ENCODE measurements at regions not wholly inside any gene's neighbourhood (a gene's known extent, or its start where the extent isn't known, plus 50 kb on each side); places are given as distances from the start of the nearest gene placed in this dataset.

DNA sequence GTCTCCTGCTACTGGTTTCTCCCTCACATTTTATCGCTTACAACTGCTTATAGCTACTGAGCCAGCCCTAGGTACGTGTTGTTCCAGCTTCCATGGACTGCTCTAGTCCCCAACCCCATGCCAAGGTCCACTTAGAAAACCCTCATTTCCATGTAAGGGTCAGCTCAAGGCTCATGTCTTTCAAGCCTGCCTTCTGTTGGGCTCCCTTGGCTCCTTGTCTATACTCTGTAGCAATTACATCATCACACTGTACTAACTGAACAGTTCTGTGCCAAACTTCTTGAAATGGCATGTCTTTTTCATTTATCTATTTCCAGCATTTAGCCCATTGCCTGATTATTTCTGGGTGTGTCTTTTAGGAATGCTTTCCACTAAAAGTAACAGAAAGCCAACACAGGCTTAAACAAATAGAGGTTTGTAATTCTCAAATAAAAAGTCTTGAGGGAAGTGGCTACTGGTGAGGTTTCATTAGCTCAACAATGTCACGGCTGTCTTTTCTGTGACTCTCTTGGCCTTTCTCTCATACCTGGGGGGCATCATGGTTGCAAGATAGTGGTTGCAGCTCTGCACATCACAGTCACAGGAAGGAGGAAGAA is 317.6 kb downstream of the TPBG start:
- H3K79me2 ChIP-seq (ENCODE audit: control insufficient read depth, insufficient read depth, low read length), result no peaks in the 10 kb centered on the region
- H3K4me3 ChIP-seq (ENCODE audit: control insufficient read depth in 2 of 3, extremely low read depth in 1 of 3, insufficient read depth in 2 of 3, low read depth in 1 of 3, low read length in 3 of 3), result no peak overlapping the region
- no peaks in the 10 kb centered on the region for H4K20me1 ChIP-seq (ENCODE audit: control insufficient read depth, extremely low read depth, insufficient read depth, low read length)
- no peak for FAIRE-seq
- TF ChIP-seq, protein P1, sequence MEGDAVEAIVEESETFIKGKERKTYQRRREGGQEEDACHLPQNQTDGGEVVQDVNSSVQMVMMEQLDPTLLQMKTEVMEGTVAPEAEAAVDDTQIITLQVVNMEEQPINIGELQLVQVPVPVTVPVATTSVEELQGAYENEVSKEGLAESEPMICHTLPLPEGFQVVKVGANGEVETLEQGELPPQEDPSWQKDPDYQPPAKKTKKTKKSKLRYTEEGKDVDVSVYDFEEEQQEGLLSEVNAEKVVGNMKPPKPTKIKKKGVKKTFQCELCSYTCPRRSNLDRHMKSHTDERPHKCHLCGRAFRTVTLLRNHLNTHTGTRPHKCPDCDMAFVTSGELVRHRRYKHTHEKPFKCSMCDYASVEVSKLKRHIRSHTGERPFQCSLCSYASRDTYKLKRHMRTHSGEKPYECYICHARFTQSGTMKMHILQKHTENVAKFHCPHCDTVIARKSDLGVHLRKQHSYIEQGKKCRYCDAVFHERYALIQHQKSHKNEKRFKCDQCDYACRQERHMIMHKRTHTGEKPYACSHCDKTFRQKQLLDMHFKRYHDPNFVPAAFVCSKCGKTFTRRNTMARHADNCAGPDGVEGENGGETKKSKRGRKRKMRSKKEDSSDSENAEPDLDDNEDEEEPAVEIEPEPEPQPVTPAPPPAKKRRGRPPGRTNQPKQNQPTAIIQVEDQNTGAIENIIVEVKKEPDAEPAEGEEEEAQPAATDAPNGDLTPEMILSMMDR (optimal IDR thresholded peaks at IDR 0.05 in 1 of 3, IDR thresholded peaks at IDR 0.05 in 1 of 3, conservative IDR thresholded peaks at IDR 0.05 in 1 of 3; ENCODE audit: extremely low read depth in 1 of 3, insufficient read depth in 2 of 3, low read length in 3 of 3), result no peak
- no peak for TF ChIP-seq EZH2 (IDR thresholded peaks at IDR 0.05; ENCODE audit: low read length)
- H3K9ac ChIP-seq (ENCODE audit: control insufficient read depth, extremely low read depth, insufficient read depth, low read length), result no peak overlapping the region
- H3K36me3 ChIP-seq (ENCODE audit: control insufficient read depth in 2 of 2, extremely low read depth in 1 of 2, insufficient read depth in 2 of 2, low read length in 2 of 2), result no peaks in the 10 kb centered on the region
- no peak overlapping the region for H3K27ac ChIP-seq (ENCODE audit: control insufficient read depth, insufficient read depth, low read length)
- H3K27me3 ChIP-seq (ENCODE audit: control insufficient read depth, extremely low read depth, insufficient read depth, low read length), result no peaks in the 10 kb centered on the region
- no peaks in the 10 kb centered on the region for H3K9me3 ChIP-seq (ENCODE audit: control insufficient read depth, low read depth, low read length)
- dilution Hi-C loops (cut with MboI; ENCODE audit: extremely low pct_ligation_motif_present, low sequenced_read_pairs), result no loop called here
- no peak for DNase-seq (ENCODE audit: low read depth, low spot score)
- no peak overlapping the region for H2AFZ ChIP-seq (ENCODE audit: control insufficient read depth, low read length)
- H3K9me1 ChIP-seq (ENCODE audit: control insufficient read depth, extremely low read depth, insufficient read depth, low read length), result no peaks in the 10 kb centered on the region
- no peaks in the 10 kb centered on the region for H3K4me1 ChIP-seq (ENCODE audit: control insufficient read depth, extremely low read depth, insufficient read depth, low read length)
- no peak overlapping the region for H3K4me2 ChIP-seq (ENCODE audit: control insufficient read depth, extremely low read depth, insufficient read depth, low read depth, low read length)

- H3K27me3 ChIP-seq (ENCODE audit: control insufficient read depth, extremely low read depth, insufficient read depth, low read length), result no peaks in the 10 kb centered on the region
- no peak for DNase-seq (ENCODE audit: low read depth, low spot score)
- no peaks in the 10 kb centered on the region for H4K20me1 ChIP-seq (ENCODE audit: control insufficient read depth, extremely low read depth, insufficient read depth, low read length)
- FAIRE-seq, result no peak
- H3K9me1 ChIP-seq (ENCODE audit: control insufficient read depth, extremely low read depth, insufficient read depth, low read length), result no peaks in the 10 kb centered on the region
- H3K4me3 ChIP-seq (ENCODE audit: control insufficient read depth in 2 of 3, extremely low read depth in 1 of 3, insufficient read depth in 2 of 3, low read depth in 1 of 3, low read length in 3 of 3), result no peak overlapping the region
- H3K79me2 ChIP-seq (ENCODE audit: control insufficient read depth, insufficient read depth, low read length), result no peaks in the 10 kb centered on the region
- H3K9me3 ChIP-seq (ENCODE audit: control insufficient read depth, low read depth, low read length), result no peaks in the 10 kb centered on the region
- no peak overlapping the region for H3K9ac ChIP-seq (ENCODE audit: control insufficient read depth, extremely low read depth, insufficient read depth, low read length)
- H3K4me1 ChIP-seq (ENCODE audit: control insufficient read depth, extremely low read depth, insufficient read depth, low read length), result no peaks in the 10 kb centered on the region
- no peak overlapping the region for H2AFZ ChIP-seq (ENCODE audit: control insufficient read depth, low read length)
- TF ChIP-seq, protein P1 (optimal IDR thresholded peaks at IDR 0.05 in 1 of 3, IDR thresholded peaks at IDR 0.05 in 1 of 3, conservative IDR thresholded peaks at IDR 0.05 in 1 of 3; ENCODE audit: extremely low read depth in 1 of 3, insufficient read depth in 2 of 3, low read length in 3 of 3), result no peak
- TF ChIP-seq EZH2 (IDR thresholded peaks at IDR 0.05; ENCODE audit: low read length), result no peak
- no peak overlapping the region for H3K27ac ChIP-seq (ENCODE audit: control insufficient read depth, insufficient read depth, low read length)
- H3K36me3 ChIP-seq (ENCODE audit: control insufficient read depth in 2 of 2, extremely low read depth in 1 of 2, insufficient read depth in 2 of 2, low read length in 2 of 2), result no peaks in the 10 kb centered on the region
- no peak overlapping the region for H3K4me2 ChIP-seq (ENCODE audit: control insufficient read depth, extremely low read depth, insufficient read depth, low read depth, low read length)
- dilution Hi-C loops (cut with MboI; ENCODE audit: extremely low pct_ligation_motif_present, low sequenced_read_pairs), result no loop called here
These were observed 323.1 kb downstream of the TPBG start for GRCh38 chr6:82686719-82687118.

Measured in keratinocyte (primary cell).